ENCODE measurements at regions not wholly inside any gene's neighbourhood (a gene's known extent, or its start where the extent isn't known, plus 50 kb on each side); places are given as distances from the start of the nearest gene placed in this dataset.

DNA sequence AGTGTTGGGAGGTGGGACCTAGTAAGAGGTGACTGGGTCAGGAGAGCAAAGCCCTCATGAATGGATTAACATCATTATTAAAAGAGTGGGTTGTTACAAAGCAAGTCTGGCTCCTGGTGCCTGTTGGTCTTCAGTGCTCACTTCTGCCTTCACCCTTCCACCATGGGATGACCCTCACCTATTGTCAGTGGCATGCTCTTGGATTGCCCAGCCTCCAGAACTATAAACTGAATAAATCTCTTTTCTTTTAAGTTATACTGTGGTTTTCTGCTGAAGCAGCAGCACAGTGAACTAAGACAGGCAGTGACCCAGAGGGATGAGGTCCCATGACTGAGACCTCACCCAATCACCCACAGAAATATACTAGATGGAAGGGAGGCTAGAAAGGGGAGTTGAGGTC lies 57.5 kb upstream of the ATL2 start:
- TF ChIP-seq, protein P1, sequence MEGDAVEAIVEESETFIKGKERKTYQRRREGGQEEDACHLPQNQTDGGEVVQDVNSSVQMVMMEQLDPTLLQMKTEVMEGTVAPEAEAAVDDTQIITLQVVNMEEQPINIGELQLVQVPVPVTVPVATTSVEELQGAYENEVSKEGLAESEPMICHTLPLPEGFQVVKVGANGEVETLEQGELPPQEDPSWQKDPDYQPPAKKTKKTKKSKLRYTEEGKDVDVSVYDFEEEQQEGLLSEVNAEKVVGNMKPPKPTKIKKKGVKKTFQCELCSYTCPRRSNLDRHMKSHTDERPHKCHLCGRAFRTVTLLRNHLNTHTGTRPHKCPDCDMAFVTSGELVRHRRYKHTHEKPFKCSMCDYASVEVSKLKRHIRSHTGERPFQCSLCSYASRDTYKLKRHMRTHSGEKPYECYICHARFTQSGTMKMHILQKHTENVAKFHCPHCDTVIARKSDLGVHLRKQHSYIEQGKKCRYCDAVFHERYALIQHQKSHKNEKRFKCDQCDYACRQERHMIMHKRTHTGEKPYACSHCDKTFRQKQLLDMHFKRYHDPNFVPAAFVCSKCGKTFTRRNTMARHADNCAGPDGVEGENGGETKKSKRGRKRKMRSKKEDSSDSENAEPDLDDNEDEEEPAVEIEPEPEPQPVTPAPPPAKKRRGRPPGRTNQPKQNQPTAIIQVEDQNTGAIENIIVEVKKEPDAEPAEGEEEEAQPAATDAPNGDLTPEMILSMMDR (conservative IDR thresholded peaks at IDR 0.05), result no peak
- TF ChIP-seq EZH2 (IDR thresholded peaks at IDR 0.05; ENCODE audit: low read depth), result no peak

Measured in PC-9 (cell line).